ENCODE measurements at regions not wholly inside any gene's neighbourhood (a gene's known extent, or its start where the extent isn't known, plus 50 kb on each side); places are given as distances from the start of the nearest gene placed in this dataset.

DNA sequence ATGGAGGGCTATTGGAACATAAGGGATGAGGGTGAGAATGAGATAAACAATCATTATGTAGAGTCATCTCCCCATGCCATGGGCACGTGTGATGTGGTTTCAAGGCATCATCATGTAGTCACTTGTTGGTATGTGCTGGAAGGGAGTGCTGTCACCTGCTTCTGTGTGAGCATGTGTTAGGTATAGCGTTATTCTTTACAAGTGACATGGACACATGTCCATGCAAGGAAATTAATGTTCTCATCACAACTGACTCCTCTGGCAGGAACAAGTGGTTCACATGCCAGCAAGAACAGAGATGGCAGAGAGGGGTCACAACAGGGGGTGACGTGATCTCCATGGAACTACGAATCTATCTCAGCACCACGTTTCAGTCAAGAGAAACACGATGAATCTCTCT, 815.8 kb downstream of the BCL11B start:
- Mint-ChIP-seq H3K36me3 (ENCODE audit: low read depth) (peaks cover 3% of the 10 kb centered on the region), H3K4me3 (no peak overlapping the region), H3K4me1 (ENCODE audit: low read depth) (no peaks in the 10 kb centered on the region)

DNA sequence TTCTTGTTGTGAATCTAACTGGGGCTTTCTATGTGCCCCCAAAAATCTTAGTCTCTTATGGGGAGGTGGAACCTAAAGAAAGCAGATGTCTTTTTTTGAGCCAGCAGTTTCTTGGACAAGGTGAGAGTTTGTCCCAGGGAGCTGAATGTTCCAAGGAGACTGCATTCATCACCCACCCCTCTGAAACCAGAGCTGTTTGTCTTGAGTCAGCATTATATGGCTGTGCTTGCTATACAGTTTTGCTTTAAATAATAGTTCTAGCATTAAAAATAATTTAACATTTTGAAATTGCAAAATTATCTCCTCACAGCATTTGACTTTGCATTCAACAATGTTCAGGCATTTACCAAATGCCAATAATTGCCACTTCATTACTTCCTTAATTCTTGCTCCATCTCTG, 813.3 kb downstream of the BCL11B start:
- H3K4me1 Mint-ChIP-seq (ENCODE audit: low read depth): no peaks in the 10 kb centered on the region

More for the DNA sequence above, 815.8 kb downstream of the BCL11B start:
- H3K27me3 Mint-ChIP-seq (ENCODE audit: low read depth): no peaks in the 10 kb centered on the region
- no peak overlapping the region for H3K27ac Mint-ChIP-seq
- H3K9me3 Mint-ChIP-seq: peaks cover 22% of the 10 kb centered on the region

DNA sequence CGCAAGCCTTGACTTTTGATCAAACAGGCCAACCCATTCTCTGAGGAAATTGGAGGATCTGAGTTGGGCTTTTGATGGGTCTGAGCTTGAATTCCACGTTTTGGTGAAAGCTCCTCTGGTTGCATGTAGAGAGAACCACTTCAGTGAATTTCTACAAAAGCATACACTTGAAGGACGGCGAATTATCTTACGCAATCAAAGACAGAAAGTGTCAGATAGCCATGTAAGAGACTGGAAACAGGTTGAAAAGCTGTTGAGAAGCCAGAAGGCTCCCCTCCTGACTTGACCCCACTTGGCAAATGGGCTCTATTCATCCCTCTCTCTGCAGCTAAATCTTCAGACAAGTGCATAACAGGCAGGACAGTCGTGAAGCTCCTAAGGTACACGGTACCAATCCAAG, 809.1 kb downstream of the BCL11B start:
- no peaks in the 10 kb centered on the region for H3K27me3 Mint-ChIP-seq (ENCODE audit: low read depth)
- no peak overlapping the region for H3K4me3 Mint-ChIP-seq
- peaks cover 12% of the 10 kb centered on the region for H3K9me3 Mint-ChIP-seq
- H3K27ac Mint-ChIP-seq: no peak overlapping the region
- no peaks in the 10 kb centered on the region for H3K4me1 Mint-ChIP-seq (ENCODE audit: low read depth)
- H3K36me3 Mint-ChIP-seq (ENCODE audit: low read depth): no peaks in the 10 kb centered on the region

More for the DNA sequence above, 813.3 kb downstream of the BCL11B start:
- Mint-ChIP-seq H3K27me3 (ENCODE audit: low read depth) (no peaks in the 10 kb centered on the region), H3K27ac (no peak overlapping the region), H3K36me3 (ENCODE audit: low read depth) (no peaks in the 10 kb centered on the region), H3K4me3 (no peak overlapping the region), H3K9me3 (peaks cover 21% of the 10 kb centered on the region)

- peaks cover 2% of the 10 kb centered on the region for H3K4me1 Mint-ChIP-seq (ENCODE audit: low read depth)
- no peaks in the 10 kb centered on the region for H3K9me3 Mint-ChIP-seq
- no peak overlapping the region for H3K4me3 Mint-ChIP-seq
- no peaks in the 10 kb centered on the region for H3K36me3 Mint-ChIP-seq (ENCODE audit: low read depth)
- H3K27ac Mint-ChIP-seq: no peak overlapping the region
- no peaks in the 10 kb centered on the region for H3K27me3 Mint-ChIP-seq (ENCODE audit: low read depth)
These were observed 805.2 kb downstream of the BCL11B start for GRCh38 chr14:98466807-98467206.

DNA sequence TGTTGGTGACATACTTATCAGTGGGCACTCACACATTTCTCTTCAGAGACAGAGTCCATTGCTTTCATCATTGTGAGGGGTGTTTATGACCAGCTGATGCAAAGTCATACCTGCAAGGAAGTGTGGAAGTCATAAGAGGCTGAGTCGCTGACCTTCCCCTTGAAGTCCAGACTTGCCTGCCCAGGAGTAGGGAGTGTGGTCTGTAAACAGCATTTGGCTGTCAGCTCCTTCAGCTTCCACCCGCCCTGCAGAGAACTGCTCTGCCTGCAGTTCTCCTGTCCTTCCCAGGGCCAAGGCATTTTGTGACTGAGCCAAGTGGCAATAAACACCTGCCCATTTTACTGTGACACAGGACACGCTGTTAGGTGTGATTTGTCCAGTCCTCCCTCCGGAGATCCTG, 801.3 kb downstream of the BCL11B start:
- H3K27me3 Mint-ChIP-seq (ENCODE audit: low read depth): no peaks in the 10 kb centered on the region
- no peaks in the 10 kb centered on the region for H3K36me3 Mint-ChIP-seq (ENCODE audit: low read depth)
- H3K27ac Mint-ChIP-seq: no peak overlapping the region
- no peak overlapping the region for H3K4me3 Mint-ChIP-seq
- no peaks in the 10 kb centered on the region for H3K9me3 Mint-ChIP-seq
- peaks cover 2% of the 10 kb centered on the region for H3K4me1 Mint-ChIP-seq (ENCODE audit: low read depth)

DNA sequence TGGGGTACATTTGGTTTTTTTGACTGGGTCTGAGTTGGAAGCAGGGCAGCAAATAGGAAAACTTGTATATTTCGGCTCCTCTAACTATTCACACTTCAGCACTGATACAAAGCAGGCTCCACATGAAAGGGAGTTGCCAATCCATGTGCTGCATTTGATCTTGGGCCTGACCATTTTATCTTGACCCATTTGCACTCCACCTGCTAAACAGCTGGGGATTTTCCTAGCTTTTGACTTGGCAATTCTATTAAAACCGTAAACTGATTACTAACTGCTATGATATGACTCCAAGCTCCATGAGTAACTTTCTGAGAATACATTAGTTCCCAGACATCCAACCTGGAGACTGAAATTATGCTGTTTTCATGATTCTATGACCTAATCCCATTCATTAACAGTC, 797.1 kb downstream of the BCL11B start:
- Mint-ChIP-seq H3K9me3 (no peaks in the 10 kb centered on the region), H3K36me3 (ENCODE audit: low read depth) (no peaks in the 10 kb centered on the region), H3K4me1 (ENCODE audit: low read depth) (no peaks in the 10 kb centered on the region), H3K4me3 (no peak overlapping the region), H3K27me3 (ENCODE audit: low read depth) (no peaks in the 10 kb centered on the region), H3K27ac (no peak overlapping the region)

- Mint-ChIP-seq H3K27me3 (ENCODE audit: low read depth) (no peaks in the 10 kb centered on the region), H3K4me1 (ENCODE audit: low read depth) (no peaks in the 10 kb centered on the region)
These were observed 794.1 kb downstream of the BCL11B start for GRCh38 chr14:98477935-98478334.

DNA sequence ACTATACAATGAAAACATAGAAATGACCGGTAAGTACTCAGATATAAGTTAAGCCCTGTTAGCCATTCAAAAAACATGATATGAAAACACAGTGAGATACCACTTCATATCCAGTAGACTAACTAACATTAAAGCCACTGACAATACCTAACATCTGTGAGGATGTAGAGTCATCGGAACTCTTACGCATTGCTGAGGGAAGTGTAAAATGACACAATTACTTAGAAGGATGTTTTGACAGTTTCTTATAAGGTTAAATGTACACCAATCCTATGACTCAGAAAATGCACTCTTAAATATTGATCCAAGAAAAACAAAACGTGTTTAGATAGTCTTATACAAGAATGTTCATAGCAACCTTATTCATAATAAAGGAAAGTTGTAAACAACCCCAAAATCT, 782.9 kb downstream of the BCL11B start:
- no peaks in the 10 kb centered on the region for H3K27me3 Mint-ChIP-seq (ENCODE audit: low read depth)
- no peak overlapping the region for H3K4me3 Mint-ChIP-seq
- peaks cover 4% of the 10 kb centered on the region for H3K9me3 Mint-ChIP-seq
- H3K4me1 Mint-ChIP-seq (ENCODE audit: low read depth): no peaks in the 10 kb centered on the region
- no peaks in the 10 kb centered on the region for H3K36me3 Mint-ChIP-seq (ENCODE audit: low read depth)
- no peak overlapping the region for H3K27ac Mint-ChIP-seq

More at GRCh38 chr14:98477935-98478334, 794.1 kb downstream of the BCL11B start:
- H3K27ac Mint-ChIP-seq: no peak overlapping the region
- H3K9me3 Mint-ChIP-seq: no peaks in the 10 kb centered on the region
- no peak overlapping the region for H3K4me3 Mint-ChIP-seq
- H3K36me3 Mint-ChIP-seq (ENCODE audit: low read depth): no peaks in the 10 kb centered on the region

GRCh38 chr14:98494582-98494981, 777.4 kb downstream of the BCL11B start:
- no peaks in the 10 kb centered on the region for H3K36me3 Mint-ChIP-seq (ENCODE audit: low read depth)
- H3K4me1 Mint-ChIP-seq (ENCODE audit: low read depth): no peaks in the 10 kb centered on the region
- H3K4me3 Mint-ChIP-seq: no peak overlapping the region
- no peak overlapping the region for H3K27ac Mint-ChIP-seq
- no peaks in the 10 kb centered on the region for H3K9me3 Mint-ChIP-seq
- no peaks in the 10 kb centered on the region for H3K27me3 Mint-ChIP-seq (ENCODE audit: low read depth)

GRCh38 chr14:98498019-98498885, 773.7 kb downstream of the BCL11B start:
- Mint-ChIP-seq H3K27me3 (ENCODE audit: low read depth) (no peaks in the 10 kb centered on the region), H3K9me3 (no peaks in the 10 kb centered on the region), H3K27ac (no peak overlapping the region), H3K4me3 (no peak overlapping the region), H3K36me3 (ENCODE audit: low read depth) (no peaks in the 10 kb centered on the region), H3K4me1 (ENCODE audit: low read depth) (no peaks in the 10 kb centered on the region)

- Mint-ChIP-seq H3K27me3 (ENCODE audit: low read depth) (no peaks in the 10 kb centered on the region), H3K4me1 (ENCODE audit: low read depth) (no peaks in the 10 kb centered on the region), H3K9me3 (no peaks in the 10 kb centered on the region), H3K27ac (no peak overlapping the region), H3K4me3 (no peak overlapping the region), H3K36me3 (ENCODE audit: low read depth) (no peaks in the 10 kb centered on the region)
These were observed 770.7 kb downstream of the BCL11B start for GRCh38 chr14:98501335-98501734.

- no peaks in the 10 kb centered on the region for H3K4me1 Mint-ChIP-seq (ENCODE audit: low read depth)
- H3K27ac Mint-ChIP-seq: no peak overlapping the region
- H3K27me3 Mint-ChIP-seq (ENCODE audit: low read depth): no peaks in the 10 kb centered on the region
- no peak overlapping the region for H3K4me3 Mint-ChIP-seq
- H3K36me3 Mint-ChIP-seq (ENCODE audit: low read depth): no peaks in the 10 kb centered on the region
- no peaks in the 10 kb centered on the region for H3K9me3 Mint-ChIP-seq
These were observed 770.2 kb downstream of the BCL11B start for GRCh38 chr14:98501836-98502235.

GRCh38 chr14:98503086-98503815, 768.7 kb downstream of the BCL11B start:
- Mint-ChIP-seq H3K4me1 (ENCODE audit: low read depth) (no peaks in the 10 kb centered on the region), H3K36me3 (ENCODE audit: low read depth) (no peaks in the 10 kb centered on the region), H3K27me3 (ENCODE audit: low read depth) (no peaks in the 10 kb centered on the region), H3K4me3 (no peak overlapping the region), H3K9me3 (peaks cover 4% of the 10 kb centered on the region), H3K27ac (no peak overlapping the region)

GRCh38 chr14:98507264-98507663, 764.7 kb downstream of the BCL11B start:
- H3K27ac Mint-ChIP-seq: no peak overlapping the region
- peaks cover 3% of the 10 kb centered on the region for H3K36me3 Mint-ChIP-seq (ENCODE audit: low read depth)
- H3K4me1 Mint-ChIP-seq (ENCODE audit: low read depth): peaks cover 12% of the 10 kb centered on the region
- H3K27me3 Mint-ChIP-seq (ENCODE audit: low read depth): no peaks in the 10 kb centered on the region
- H3K9me3 Mint-ChIP-seq: peaks cover 4% of the 10 kb centered on the region
- H3K4me3 Mint-ChIP-seq: no peak overlapping the region

GRCh38 chr14:98510392-98510791, 761.6 kb downstream of the BCL11B start:
- Mint-ChIP-seq H3K9me3 (peaks cover 4% of the 10 kb centered on the region), H3K4me1 (ENCODE audit: low read depth) (peaks cover 25% of the 10 kb centered on the region), H3K36me3 (ENCODE audit: low read depth) (peaks cover 3% of the 10 kb centered on the region), H3K27ac (peak overlapping the region; percentile 55), H3K4me3 (no peak overlapping the region), H3K27me3 (ENCODE audit: low read depth) (no peaks in the 10 kb centered on the region)

All from T-helper 1 cell treated with Interleukin-12 subunit alpha and Interleukin-12 subunit beta and Interleukin-4 antibody, amounts not matched to agents 30 μg/mL and 1 μg/mL, for 36 hours (primary cell).